ENCODE measurements at regions not wholly inside any gene's neighbourhood (a gene's known extent, or its start where the extent isn't known, plus 50 kb on each side); places are given as distances from the start of the nearest gene placed in this dataset.

- TF ChIP-seq ZNF70 (CRISPR knock-in tag; IDR thresholded peaks at IDR 0.05) (no peak), ZNF8 (CRISPR knock-in tag; IDR thresholded peaks at IDR 0.05) (no peak), RARB (CRISPR knock-in tag; IDR thresholded peaks at IDR 0.05) (no peak), ZFP3 (CRISPR knock-in tag; IDR thresholded peaks at IDR 0.05) (no peak), PATZ1 (CRISPR knock-in tag; IDR thresholded peaks at IDR 0.05; ENCODE audit: borderline replicate concordance) (no peak), CREB5 (CRISPR knock-in tag; IDR thresholded peaks at IDR 0.05; ENCODE audit: low read depth) (no peak), ESRRG (CRISPR knock-in tag; IDR thresholded peaks at IDR 0.05) (no peak), ISL1 (CRISPR knock-in tag; IDR thresholded peaks at IDR 0.05) (no peak), OSR1 (CRISPR knock-in tag; IDR thresholded peaks at IDR 0.05) (no peak), ZFP30 (CRISPR knock-in tag; IDR thresholded peaks at IDR 0.05) (no peak), ARNTL (CRISPR knock-in tag; IDR thresholded peaks at IDR 0.05; ENCODE audit: borderline replicate concordance, low read depth) (no peak), ZC3H10 (CRISPR knock-in tag; IDR thresholded peaks at IDR 0.05) (no peak), CSDC2 (CRISPR knock-in tag; IDR thresholded peaks at IDR 0.05) (no peak), SNAI2 (CRISPR knock-in tag; IDR thresholded peaks at IDR 0.05) (no peak)
These were observed 298.2 kb upstream of the TAS2R1 start for GRCh38 chr5:9928326-9928725.

Measured in SK-N-SH treated with all-trans-retinoic acid at 6 μM for 48 hours (cell line).